ENCODE measurements at regions not wholly inside any gene's neighbourhood (a gene's known extent, or its start where the extent isn't known, plus 50 kb on each side); places are given as distances from the start of the nearest gene placed in this dataset.
"Not testable (repeated sequence)": the region's sequence is repeated elsewhere in the genome, so short reads cannot be mapped to it uniquely, and the experiment has no call there.

GRCh38 chr4:188387179-188387791, 248.0 kb downstream of the TRIML1 start:
- H3K27me3 ChIP-seq (ENCODE audit: control insufficient read depth in 1 of 2, insufficient read depth in 2 of 2, low read length in 2 of 2): no peaks in the 10 kb centered on the region
- H3K9me3 ChIP-seq (ENCODE audit: control insufficient read depth in 2 of 2, insufficient read depth in 1 of 2, low read depth in 1 of 2, low read length in 1 of 2): no peaks in the 10 kb centered on the region
- no peak overlapping the region for H3K4me3 ChIP-seq (ENCODE audit: low read depth in 1 of 2, low read length in 2 of 2)
- no peaks in the 10 kb centered on the region for H3K36me3 ChIP-seq (ENCODE audit: control insufficient read depth in 2 of 2, insufficient read depth in 2 of 2, low read length in 1 of 2)
- 24 to 28% methylated on average over 5 of the region's 5 CpGs for WGBS, 2 donors
- H3K4me1 ChIP-seq (ENCODE audit: control insufficient read depth in 2 of 2, insufficient read depth in 2 of 2, low read length in 1 of 2): no peaks in the 10 kb centered on the region
- no peak overlapping the region for H3K27ac ChIP-seq (ENCODE audit: low read depth in 2 of 2, low read length in 1 of 2)

- WGBS, 2 donors: 91 to 94% methylated on average over 8 of the region's 8 CpGs
- H3K36me3 ChIP-seq (ENCODE audit: control insufficient read depth in 2 of 2, insufficient read depth in 2 of 2, low read length in 1 of 2); H3K27me3 ChIP-seq (ENCODE audit: control insufficient read depth in 1 of 2, insufficient read depth in 2 of 2, low read length in 2 of 2); H3K27ac ChIP-seq (ENCODE audit: low read depth in 2 of 2, low read length in 1 of 2); H3K4me1 ChIP-seq (ENCODE audit: control insufficient read depth in 2 of 2, insufficient read depth in 2 of 2, low read length in 1 of 2); H3K9me3 ChIP-seq (ENCODE audit: control insufficient read depth in 2 of 2, insufficient read depth in 1 of 2, low read depth in 1 of 2, low read length in 1 of 2); H3K4me3 ChIP-seq (ENCODE audit: low read depth in 1 of 2, low read length in 2 of 2): not testable (repeated sequence)
Measured at GRCh38 chr4:188391349-188391748, 252.1 kb downstream of the TRIML1 start.

DNA sequence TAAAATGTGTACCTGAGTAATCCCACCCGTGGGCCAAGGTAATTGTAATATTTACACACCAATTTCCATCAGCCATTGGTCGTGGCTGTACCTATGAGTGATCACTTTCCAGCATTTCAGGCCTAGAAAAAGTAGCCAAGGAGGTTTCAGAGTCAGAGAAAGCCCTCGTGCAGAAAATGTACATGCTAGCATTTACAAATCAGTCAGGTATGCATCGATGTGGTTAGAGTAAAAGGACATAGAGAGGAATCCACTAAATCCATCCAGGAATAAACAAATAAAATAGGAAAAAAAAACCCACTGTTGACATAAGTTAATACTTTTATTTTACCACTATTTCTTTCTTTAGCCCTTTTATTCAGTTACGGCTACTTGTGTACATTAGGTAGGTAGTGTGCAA, 256.8 kb downstream of the TRIML1 start:
- no peak overlapping the region for H3K4me3 ChIP-seq (ENCODE audit: low read depth in 1 of 2, low read length in 2 of 2)
- no peaks in the 10 kb centered on the region for H3K27me3 ChIP-seq (ENCODE audit: control insufficient read depth in 1 of 2, insufficient read depth in 2 of 2, low read length in 2 of 2)
- no peaks in the 10 kb centered on the region for H3K9me3 ChIP-seq (ENCODE audit: control insufficient read depth in 2 of 2, insufficient read depth in 1 of 2, low read depth in 1 of 2, low read length in 1 of 2)
- H3K36me3 ChIP-seq (ENCODE audit: control insufficient read depth in 2 of 2, insufficient read depth in 2 of 2, low read length in 1 of 2): no peaks in the 10 kb centered on the region
- WGBS, 2 donors: 64 to 68% methylated on average over 5 of the region's 5 CpGs
- no peaks in the 10 kb centered on the region for H3K4me1 ChIP-seq (ENCODE audit: control insufficient read depth in 2 of 2, insufficient read depth in 2 of 2, low read length in 1 of 2)
- no peak overlapping the region for H3K27ac ChIP-seq (ENCODE audit: low read depth in 2 of 2, low read length in 1 of 2)

DNA sequence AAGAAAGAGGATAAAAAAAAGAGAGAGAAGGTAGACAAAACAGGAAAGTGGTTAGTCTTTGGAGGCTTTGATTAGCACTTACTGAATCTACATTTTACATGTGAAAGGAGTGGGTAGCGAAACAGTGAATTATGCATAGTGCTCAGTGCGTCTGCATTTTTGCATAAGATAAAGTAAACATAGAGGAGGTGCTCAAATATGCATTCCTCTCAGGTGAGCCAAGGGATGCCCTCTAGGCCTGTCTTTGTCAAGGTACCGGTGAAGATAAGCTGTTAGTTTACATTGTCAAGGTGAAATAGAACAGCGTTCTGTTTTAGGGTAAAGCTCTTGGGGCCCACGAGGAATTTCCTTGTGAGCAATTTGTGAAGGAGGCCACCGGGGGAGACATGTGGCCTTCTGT, 260.6 kb downstream of the TRIML1 start:
- no peaks in the 10 kb centered on the region for H3K4me1 ChIP-seq (ENCODE audit: control insufficient read depth in 2 of 2, insufficient read depth in 2 of 2, low read length in 1 of 2)
- 35 to 45% methylated on average over 6 of the region's 6 CpGs for WGBS, 2 donors
- no peaks in the 10 kb centered on the region for H3K9me3 ChIP-seq (ENCODE audit: control insufficient read depth in 2 of 2, insufficient read depth in 1 of 2, low read depth in 1 of 2, low read length in 1 of 2)
- no peak overlapping the region for H3K4me3 ChIP-seq (ENCODE audit: low read depth in 1 of 2, low read length in 2 of 2)
- H3K27me3 ChIP-seq (ENCODE audit: control insufficient read depth in 1 of 2, insufficient read depth in 2 of 2, low read length in 2 of 2): no peaks in the 10 kb centered on the region
- H3K27ac ChIP-seq (ENCODE audit: low read depth in 2 of 2, low read length in 1 of 2): no peak overlapping the region
- H3K36me3 ChIP-seq (ENCODE audit: control insufficient read depth in 2 of 2, insufficient read depth in 2 of 2, low read length in 1 of 2): no peaks in the 10 kb centered on the region

DNA sequence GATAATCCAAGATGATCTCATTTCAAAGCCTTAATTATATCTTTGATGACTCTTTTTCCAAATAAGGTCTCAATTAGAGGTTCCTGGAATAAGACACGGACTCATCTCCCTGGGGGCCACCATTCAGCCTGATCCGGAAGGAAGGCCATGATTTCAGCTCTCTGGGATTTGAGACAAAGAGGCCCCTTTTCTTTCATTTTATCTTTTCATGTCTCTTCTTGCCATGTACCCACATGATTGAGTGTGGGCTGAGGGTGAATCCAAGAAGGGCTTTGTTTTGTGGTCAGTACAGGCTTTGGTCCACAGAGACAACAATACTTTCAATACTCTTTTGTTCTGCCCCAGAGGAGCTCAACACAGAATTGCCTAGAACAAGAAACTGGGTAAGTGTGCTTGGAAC, 261.2 kb downstream of the TRIML1 start:
- 23 to 54% methylated on average over 2 of the region's 2 CpGs for WGBS, 2 donors
- no peaks in the 10 kb centered on the region for H3K4me1 ChIP-seq (ENCODE audit: control insufficient read depth in 2 of 2, insufficient read depth in 2 of 2, low read length in 1 of 2)
- no peak overlapping the region for H3K27ac ChIP-seq (ENCODE audit: low read depth in 2 of 2, low read length in 1 of 2)
- H3K27me3 ChIP-seq (ENCODE audit: control insufficient read depth in 1 of 2, insufficient read depth in 2 of 2, low read length in 2 of 2): no peaks in the 10 kb centered on the region
- H3K36me3 ChIP-seq (ENCODE audit: control insufficient read depth in 2 of 2, insufficient read depth in 2 of 2, low read length in 1 of 2): no peaks in the 10 kb centered on the region
- H3K4me3 ChIP-seq (ENCODE audit: low read depth in 1 of 2, low read length in 2 of 2): no peak overlapping the region
- H3K9me3 ChIP-seq (ENCODE audit: control insufficient read depth in 2 of 2, insufficient read depth in 1 of 2, low read depth in 1 of 2, low read length in 1 of 2): no peaks in the 10 kb centered on the region

DNA sequence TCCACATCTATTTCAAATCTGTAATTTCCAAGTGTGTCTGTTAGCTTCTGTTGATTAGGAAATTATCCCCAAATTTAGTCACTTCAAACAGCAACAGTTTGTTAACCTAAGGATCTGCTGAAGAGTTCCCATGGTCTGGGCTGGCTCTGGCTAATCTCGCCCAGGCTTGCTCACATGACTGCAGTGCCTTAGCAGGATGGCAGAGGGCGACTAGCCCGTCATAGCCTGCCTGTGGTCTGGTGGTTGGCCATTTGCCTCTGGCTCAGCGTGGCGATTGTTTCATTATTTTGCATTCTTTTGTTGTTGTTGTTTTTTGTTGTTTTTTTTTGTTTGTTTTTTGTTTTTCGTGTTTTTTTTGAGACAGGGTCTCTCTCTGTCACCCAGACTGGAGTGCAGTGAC, 264.0 kb downstream of the TRIML1 start:
- no peaks in the 10 kb centered on the region for H3K27me3 ChIP-seq (ENCODE audit: control insufficient read depth in 1 of 2, insufficient read depth in 2 of 2, low read length in 2 of 2)
- no peak overlapping the region for H3K4me3 ChIP-seq (ENCODE audit: low read depth in 1 of 2, low read length in 2 of 2)
- peaks cover 0 to 2% of the 10 kb centered on the region in 2 donors for H3K9me3 ChIP-seq (ENCODE audit: control insufficient read depth in 2 of 2, insufficient read depth in 1 of 2, low read depth in 1 of 2, low read length in 1 of 2)
- H3K36me3 ChIP-seq (ENCODE audit: control insufficient read depth in 2 of 2, insufficient read depth in 2 of 2, low read length in 1 of 2): no peaks in the 10 kb centered on the region
- 70 to 91% methylated on average over 6 of the region's 6 CpGs for WGBS, 2 donors
- no peak overlapping the region for H3K27ac ChIP-seq (ENCODE audit: low read depth in 2 of 2, low read length in 1 of 2)
- no peaks in the 10 kb centered on the region for H3K4me1 ChIP-seq (ENCODE audit: control insufficient read depth in 2 of 2, insufficient read depth in 2 of 2, low read length in 1 of 2)

- not testable (repeated sequence) for H3K9me3 ChIP-seq (ENCODE audit: control insufficient read depth in 2 of 2, insufficient read depth in 1 of 2, low read depth in 1 of 2, low read length in 1 of 2); H3K36me3 ChIP-seq (ENCODE audit: control insufficient read depth in 2 of 2, insufficient read depth in 2 of 2, low read length in 1 of 2); H3K4me1 ChIP-seq (ENCODE audit: control insufficient read depth in 2 of 2, insufficient read depth in 2 of 2, low read length in 1 of 2); H3K27me3 ChIP-seq (ENCODE audit: control insufficient read depth in 1 of 2, insufficient read depth in 2 of 2, low read length in 2 of 2); H3K4me3 ChIP-seq (ENCODE audit: low read depth in 1 of 2, low read length in 2 of 2); H3K27ac ChIP-seq (ENCODE audit: low read depth in 2 of 2, low read length in 1 of 2)
- 83% methylated on average over 14 of the region's 14 CpGs for WGBS, 2 donors
Measured at GRCh38 chr4:188405071-188405835, 266.0 kb downstream of the TRIML1 start.

GRCh38 chr4:188408244-188409030, 269.2 kb downstream of the TRIML1 start:
- Histone ChIP-seq H3K9me3 (ENCODE audit: control insufficient read depth in 2 of 2, insufficient read depth in 1 of 2, low read depth in 1 of 2, low read length in 1 of 2) (peaks cover 2 to 5% of the 10 kb centered on the region in 2 donors), H3K4me1 (ENCODE audit: control insufficient read depth in 2 of 2, insufficient read depth in 2 of 2, low read length in 1 of 2) (no peaks in the 10 kb centered on the region), H3K27me3 (ENCODE audit: control insufficient read depth in 1 of 2, insufficient read depth in 2 of 2, low read length in 2 of 2) (no peaks in the 10 kb centered on the region), H3K4me3 (ENCODE audit: low read depth in 1 of 2, low read length in 2 of 2) (no peak overlapping the region), H3K36me3 (ENCODE audit: control insufficient read depth in 2 of 2, insufficient read depth in 2 of 2, low read length in 1 of 2) (no peaks in the 10 kb centered on the region), H3K27ac (ENCODE audit: low read depth in 2 of 2, low read length in 1 of 2) (no peak overlapping the region)
- WGBS, 2 donors: 46 to 54% methylated on average over 9 of the region's 9 CpGs

DNA sequence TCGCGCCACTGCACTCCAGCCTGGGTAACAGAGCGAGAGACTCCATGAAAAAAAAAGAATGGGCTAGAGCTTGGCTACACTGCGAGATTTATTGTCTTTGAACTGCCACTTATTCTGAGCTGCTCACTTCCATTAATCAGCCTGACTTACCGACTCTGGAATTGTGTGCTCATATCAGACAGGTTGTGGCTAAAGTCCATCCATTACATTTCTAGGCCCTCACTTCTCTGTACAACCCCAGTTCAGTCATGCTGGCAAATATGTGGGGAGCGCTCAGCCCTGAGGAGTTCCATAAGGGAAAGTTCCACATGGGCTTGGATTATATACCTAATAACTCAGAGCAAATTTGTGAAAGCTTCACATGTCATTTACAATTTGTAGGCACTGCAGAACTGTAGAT, 270.6 kb downstream of the TRIML1 start:
- Histone ChIP-seq H3K27ac (ENCODE audit: low read depth in 2 of 2, low read length in 1 of 2) (no peak overlapping the region), H3K4me1 (ENCODE audit: control insufficient read depth in 2 of 2, insufficient read depth in 2 of 2, low read length in 1 of 2) (no peaks in the 10 kb centered on the region), H3K4me3 (ENCODE audit: low read depth in 1 of 2, low read length in 2 of 2) (no peak overlapping the region), H3K27me3 (ENCODE audit: control insufficient read depth in 1 of 2, insufficient read depth in 2 of 2, low read length in 2 of 2) (no peaks in the 10 kb centered on the region), H3K36me3 (ENCODE audit: control insufficient read depth in 2 of 2, insufficient read depth in 2 of 2, low read length in 1 of 2) (no peaks in the 10 kb centered on the region), H3K9me3 (ENCODE audit: control insufficient read depth in 2 of 2, insufficient read depth in 1 of 2, low read depth in 1 of 2, low read length in 1 of 2) (peaks cover 2 to 5% of the 10 kb centered on the region in 2 donors)
- WGBS, 2 donors: 88 to 89% methylated on average over 6 of the region's 6 CpGs

All from esophagus (tissue), 2 donors.